LNCAP (cell line): ENCODE measurements at regions not wholly inside any gene's neighbourhood (a gene's known extent, or its start where the extent isn't known, plus 50 kb on each side); places are given as distances from the start of the nearest gene placed in this dataset.

Experiments
- TF ChIP-seq, protein P1 (sequence below): fragments of 450-650 bp; IDR thresholded peaks from 2 replicates; pipeline ENCODE4 v1.5.1; 2017; ENCODE audit warnings: mild to moderate bottlenecking

GRCh38 chr10:130359711-130360110 is 223.5 kb downstream of the GLRX3 start:
- TF ChIP-seq, protein P1, sequence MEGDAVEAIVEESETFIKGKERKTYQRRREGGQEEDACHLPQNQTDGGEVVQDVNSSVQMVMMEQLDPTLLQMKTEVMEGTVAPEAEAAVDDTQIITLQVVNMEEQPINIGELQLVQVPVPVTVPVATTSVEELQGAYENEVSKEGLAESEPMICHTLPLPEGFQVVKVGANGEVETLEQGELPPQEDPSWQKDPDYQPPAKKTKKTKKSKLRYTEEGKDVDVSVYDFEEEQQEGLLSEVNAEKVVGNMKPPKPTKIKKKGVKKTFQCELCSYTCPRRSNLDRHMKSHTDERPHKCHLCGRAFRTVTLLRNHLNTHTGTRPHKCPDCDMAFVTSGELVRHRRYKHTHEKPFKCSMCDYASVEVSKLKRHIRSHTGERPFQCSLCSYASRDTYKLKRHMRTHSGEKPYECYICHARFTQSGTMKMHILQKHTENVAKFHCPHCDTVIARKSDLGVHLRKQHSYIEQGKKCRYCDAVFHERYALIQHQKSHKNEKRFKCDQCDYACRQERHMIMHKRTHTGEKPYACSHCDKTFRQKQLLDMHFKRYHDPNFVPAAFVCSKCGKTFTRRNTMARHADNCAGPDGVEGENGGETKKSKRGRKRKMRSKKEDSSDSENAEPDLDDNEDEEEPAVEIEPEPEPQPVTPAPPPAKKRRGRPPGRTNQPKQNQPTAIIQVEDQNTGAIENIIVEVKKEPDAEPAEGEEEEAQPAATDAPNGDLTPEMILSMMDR, result no peak

DNA sequence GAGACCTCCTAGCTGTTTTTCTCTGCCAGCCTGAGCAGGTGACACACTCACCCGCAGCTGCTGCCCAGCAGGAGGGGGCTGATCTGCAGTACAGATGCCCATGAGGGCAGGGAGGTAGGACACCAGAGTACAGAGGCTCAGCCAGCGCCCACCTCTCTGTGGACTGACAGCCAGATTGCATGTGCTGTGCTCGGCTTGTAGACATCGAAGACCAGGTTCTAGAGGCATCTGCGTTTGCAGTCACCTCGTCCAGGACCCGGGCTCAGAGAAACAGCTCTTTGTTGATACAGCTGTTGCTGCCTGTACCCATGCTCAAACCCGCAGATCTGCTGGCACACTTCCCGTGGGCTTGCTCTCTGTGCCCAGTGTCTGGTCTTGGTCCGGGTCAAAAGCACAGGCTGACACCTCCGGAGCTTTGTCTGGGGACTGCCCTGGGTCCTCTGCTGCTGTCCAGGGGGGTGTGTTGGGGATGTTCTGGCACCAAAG is 224.7 kb downstream of the GLRX3 start:
- TF ChIP-seq, protein P1, result no peak

DNA sequence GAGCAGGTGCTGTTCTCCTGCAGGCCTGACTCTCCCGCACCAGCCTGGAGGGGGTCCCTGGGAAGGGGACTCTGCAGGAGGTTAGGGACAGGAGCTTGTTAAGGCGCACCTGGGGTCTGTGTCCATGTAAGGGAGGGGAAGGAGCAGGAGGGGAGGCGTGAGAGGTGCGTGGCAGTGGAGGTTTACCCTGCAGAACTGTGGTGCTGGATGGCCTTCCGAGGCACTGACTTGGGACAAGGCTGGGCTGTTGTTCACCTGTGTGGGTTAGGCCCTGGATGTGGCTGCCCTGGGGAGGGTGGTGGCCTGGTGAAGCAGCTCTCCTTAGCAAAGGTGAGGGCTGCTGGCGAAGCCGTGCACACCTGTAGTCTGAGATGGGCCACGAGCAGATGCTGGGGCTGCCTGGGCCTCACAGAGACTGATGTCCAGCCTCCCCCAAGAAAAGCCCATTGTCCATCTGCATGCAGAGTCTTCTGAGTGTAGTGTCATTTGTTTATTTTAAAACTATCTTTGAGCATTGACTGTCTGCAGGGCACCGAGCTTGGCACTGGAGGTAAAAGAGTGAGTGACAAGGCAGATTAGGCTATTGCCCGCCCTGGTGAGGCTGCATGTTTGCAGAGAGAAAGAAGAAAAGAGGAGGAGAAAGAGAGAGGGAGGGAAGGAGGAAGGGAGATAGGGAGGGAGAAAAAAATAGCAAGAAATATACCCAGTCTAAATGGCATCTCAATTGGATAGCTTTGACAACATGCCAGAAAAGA is 225.3 kb downstream of the GLRX3 start:
- TF ChIP-seq, protein P1, result no peak

GRCh38 chr10:130362308-130362761 is 226.1 kb downstream of the GLRX3 start:
- TF ChIP-seq, protein P1, result no peak

GRCh38 chr10:130363051-130363450 is 226.9 kb downstream of the GLRX3 start:
- TF ChIP-seq, protein P1, result no peak

DNA sequence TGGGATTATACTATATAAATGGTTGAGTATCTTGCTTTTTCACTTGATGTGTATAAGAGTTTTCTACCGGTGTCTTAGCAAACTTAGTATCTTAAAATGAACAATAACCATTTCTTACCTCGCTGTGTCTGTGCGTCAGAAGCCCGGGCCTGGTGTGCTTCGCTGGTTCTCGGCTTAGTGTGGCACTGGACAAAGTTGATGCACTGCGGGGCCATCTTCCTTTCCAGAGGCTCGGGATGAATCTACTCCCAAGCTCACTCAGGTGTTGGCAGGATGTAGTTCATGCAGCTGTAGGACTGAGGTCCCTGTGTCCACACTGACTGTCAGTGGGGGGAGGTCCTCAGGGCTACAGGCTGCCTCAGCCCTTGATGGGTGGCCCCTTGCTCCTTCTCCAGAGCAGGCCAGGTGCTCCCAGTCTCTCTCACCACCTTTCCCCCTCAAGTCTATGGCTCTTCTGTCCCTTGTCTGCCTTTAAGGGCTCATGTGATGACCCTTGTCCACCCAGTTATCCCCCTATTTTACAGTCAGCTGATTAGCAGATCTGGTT is 227.8 kb downstream of the GLRX3 start:
- TF ChIP-seq, protein P1, result no peak

- TF ChIP-seq, protein P1, result no peak
These were observed 228.6 kb downstream of the GLRX3 start for GRCh38 chr10:130364631-130365411.
